ENCODE measurements at regions not wholly inside any gene's neighbourhood (a gene's known extent, or its start where the extent isn't known, plus 50 kb on each side); places are given as distances from the start of the nearest gene placed in this dataset.

- DNase-seq (ENCODE audit: low spot score) (no peak), ATAC-seq (ENCODE audit: insufficient number of reproducible peaks, low FRiP score, low read depth) (no peak)
- no peaks in the 10 kb centered on the region for H3K4me1 ChIP-seq (ENCODE audit: control insufficient read depth in 1 of 2, low read depth in 2 of 2)
- H3K36me3 ChIP-seq: no peaks in the 10 kb centered on the region
- no peak for TF ChIP-seq CTCF (IDR thresholded peaks at IDR 0.05)
- no peaks in the 10 kb centered on the region for H3K9me3 ChIP-seq
- H3K27ac ChIP-seq: no peak overlapping the region
- H3K4me3 ChIP-seq: no peak overlapping the region
- no peaks in the 10 kb centered on the region for H3K27me3 ChIP-seq (replicated peaks; ENCODE audit: insufficient read depth)
Observed at GRCh38 chrY:15540516-15540915, 1016.2 kb downstream of the NLGN4Y start.

- no peaks in the 10 kb centered on the region for H3K4me1 ChIP-seq (ENCODE audit: control insufficient read depth in 1 of 2, low read depth in 2 of 2)
- no peak for TF ChIP-seq CTCF (IDR thresholded peaks at IDR 0.05)
- no peaks in the 10 kb centered on the region for H3K36me3 ChIP-seq
- no peak for DNase-seq (ENCODE audit: low spot score)
- no peak for ATAC-seq (ENCODE audit: insufficient number of reproducible peaks, low FRiP score, low read depth)
- H3K4me3 ChIP-seq: no peak overlapping the region
- no peak overlapping the region for H3K27ac ChIP-seq
- no peaks in the 10 kb centered on the region for H3K9me3 ChIP-seq
- H3K27me3 ChIP-seq (replicated peaks; ENCODE audit: insufficient read depth): no peaks in the 10 kb centered on the region
Observed at GRCh38 chrY:15546177-15546754, 1021.9 kb downstream of the NLGN4Y start.

- DNase-seq (ENCODE audit: low spot score): no peak
- Histone ChIP-seq H3K4me3 (no peak overlapping the region), H3K9me3 (no peaks in the 10 kb centered on the region), H3K27me3 (replicated peaks; ENCODE audit: insufficient read depth) (no peaks in the 10 kb centered on the region), H3K36me3 (no peaks in the 10 kb centered on the region), H3K4me1 (ENCODE audit: control insufficient read depth in 1 of 2, low read depth in 2 of 2) (no peaks in the 10 kb centered on the region), H3K27ac (no peak overlapping the region)
- no peak for ATAC-seq (ENCODE audit: insufficient number of reproducible peaks, low FRiP score, low read depth)
- no peak for TF ChIP-seq CTCF (IDR thresholded peaks at IDR 0.05)
Observed at GRCh38 chrY:15552074-15552473, 1027.7 kb downstream of the NLGN4Y start.

- TF ChIP-seq CTCF (IDR thresholded peaks at IDR 0.05): no peak
- H3K9me3 ChIP-seq: no peaks in the 10 kb centered on the region
- H3K4me1 ChIP-seq (ENCODE audit: control insufficient read depth in 1 of 2, low read depth in 2 of 2): no peaks in the 10 kb centered on the region
- no peaks in the 10 kb centered on the region for H3K27me3 ChIP-seq (replicated peaks; ENCODE audit: insufficient read depth)
- DNase-seq (ENCODE audit: low spot score) (no peak), ATAC-seq (ENCODE audit: insufficient number of reproducible peaks, low FRiP score, low read depth) (no peak)
- H3K36me3 ChIP-seq: no peaks in the 10 kb centered on the region
- no peak overlapping the region for H3K27ac ChIP-seq
- H3K4me3 ChIP-seq: no peak overlapping the region
Observed at GRCh38 chrY:15554991-15555390, 1030.7 kb downstream of the NLGN4Y start.

- DNase-seq (ENCODE audit: low spot score) (no peak), ATAC-seq (ENCODE audit: insufficient number of reproducible peaks, low FRiP score, low read depth) (no peak)
- no peaks in the 10 kb centered on the region for H3K36me3 ChIP-seq
- H3K27ac ChIP-seq: no peak overlapping the region
- TF ChIP-seq CTCF (IDR thresholded peaks at IDR 0.05): no peak
- H3K4me3 ChIP-seq: no peak overlapping the region
- no peaks in the 10 kb centered on the region for H3K9me3 ChIP-seq
- H3K4me1 ChIP-seq (ENCODE audit: control insufficient read depth in 1 of 2, low read depth in 2 of 2): no peaks in the 10 kb centered on the region
- no peaks in the 10 kb centered on the region for H3K27me3 ChIP-seq (replicated peaks; ENCODE audit: insufficient read depth)
Observed at GRCh38 chrY:15559169-15559568, 1034.8 kb downstream of the NLGN4Y start.

Data from thoracic aorta (tissue), 2 donors.